ENCODE measurements at regions not wholly inside any gene's neighbourhood (a gene's known extent, or its start where the extent isn't known, plus 50 kb on each side); places are given as distances from the start of the nearest gene placed in this dataset.

GRCh38 chr6:90715093-90715655 is 128.3 kb upstream of the MAP3K7 start:
- Mint-ChIP-seq H3K36me3 (no peaks in the 10 kb centered on the region), H3K27me3 (ENCODE audit: low read depth in 3 of 3) (peaks cover 0 to 2% (median 0%) of the 10 kb centered on the region in 3 donors), H3K4me3 (no peak overlapping the region), H3K9me3 (no peaks in the 10 kb centered on the region), H3K4me1 (no peaks in the 10 kb centered on the region), H3K27ac (no peak overlapping the region)
- no peaks in the 10 kb centered on the region for H3K36me3 ChIP-seq (replicated peaks in 1 of 2; ENCODE audit: control insufficient read depth in 1 of 2, insufficient read depth in 2 of 2, low read length in 2 of 2)
- no CpG with 5 or more reads among the region's 13 CpGs for WGBS (ENCODE audit: insufficient coverage)
- no peaks in the 10 kb centered on the region for H3K79me2 ChIP-seq (ENCODE audit: insufficient read depth, low read length)
- intact Hi-C loops (cut with micrococcal nuclease): no loop called here
- H3K27me3 ChIP-seq (ENCODE audit: control insufficient read depth in 2 of 2, insufficient read depth in 2 of 2, low read length in 2 of 2): no peaks in the 10 kb centered on the region
- no peak overlapping the region for H3K4me3 ChIP-seq (replicated peaks in 1 of 3; ENCODE audit: low read depth in 2 of 3, low read length in 3 of 3)
- H4K20me1 ChIP-seq (ENCODE audit: insufficient read depth, low read length): no peaks in the 10 kb centered on the region
- TF ChIP-seq CTCF (IDR thresholded peaks at IDR 0.05): no peak
- H2AFZ ChIP-seq (ENCODE audit: insufficient read depth, low read depth, low read length, poor library complexity, severe bottlenecking): no peak overlapping the region
- H3K9ac ChIP-seq (ENCODE audit: insufficient read depth, low read length, poor library complexity, severe bottlenecking): no peak overlapping the region
- H3K4me1 ChIP-seq (ENCODE audit: control insufficient read depth in 1 of 2, insufficient read depth in 2 of 2, low read length in 2 of 2): no peaks in the 10 kb centered on the region
- no peak overlapping the region for H3K4me2 ChIP-seq (replicated peaks; ENCODE audit: extremely low read depth, low read length, poor library complexity, severe bottlenecking)
- H3K9me3 ChIP-seq (replicated peaks in 1 of 2; ENCODE audit: control insufficient read depth in 1 of 2, insufficient read depth in 1 of 2, low read length in 2 of 2): no peaks in the 10 kb centered on the region
- DNase-seq: no peak
- no peak overlapping the region for H3K27ac ChIP-seq (ENCODE audit: low read depth in 1 of 2, low read length in 2 of 2)

GRCh38 chr6:90714319-90714718 is 127.4 kb upstream of the MAP3K7 start:
- intact Hi-C loops (cut with micrococcal nuclease): no loop called here
- H3K36me3 ChIP-seq (replicated peaks in 1 of 2; ENCODE audit: control insufficient read depth in 1 of 2, insufficient read depth in 2 of 2, low read length in 2 of 2): no peaks in the 10 kb centered on the region
- no peaks in the 10 kb centered on the region for H3K27me3 ChIP-seq (ENCODE audit: control insufficient read depth in 2 of 2, insufficient read depth in 2 of 2, low read length in 2 of 2)
- no peak overlapping the region for H3K27ac ChIP-seq (ENCODE audit: low read depth in 1 of 2, low read length in 2 of 2)
- no peak overlapping the region for H3K9ac ChIP-seq (ENCODE audit: insufficient read depth, low read length, poor library complexity, severe bottlenecking)
- H4K20me1 ChIP-seq (ENCODE audit: insufficient read depth, low read length): no peaks in the 10 kb centered on the region
- TF ChIP-seq CTCF (IDR thresholded peaks at IDR 0.05): no peak
- H3K4me1 ChIP-seq (ENCODE audit: control insufficient read depth in 1 of 2, insufficient read depth in 2 of 2, low read length in 2 of 2): no peaks in the 10 kb centered on the region
- Mint-ChIP-seq H3K9me3 (no peaks in the 10 kb centered on the region), H3K27me3 (ENCODE audit: low read depth in 3 of 3) (peaks cover 0 to 4% (median 0%) of the 10 kb centered on the region in 3 donors), H3K4me3 (no peak overlapping the region), H3K36me3 (no peaks in the 10 kb centered on the region), H3K27ac (no peak overlapping the region), H3K4me1 (no peaks in the 10 kb centered on the region)
- no peak overlapping the region for H3K4me2 ChIP-seq (replicated peaks; ENCODE audit: extremely low read depth, low read length, poor library complexity, severe bottlenecking)
- H3K4me3 ChIP-seq (replicated peaks in 1 of 3; ENCODE audit: low read depth in 2 of 3, low read length in 3 of 3): no peak overlapping the region
- no peaks in the 10 kb centered on the region for H3K79me2 ChIP-seq (ENCODE audit: insufficient read depth, low read length)
- no peaks in the 10 kb centered on the region for H3K9me3 ChIP-seq (replicated peaks in 1 of 2; ENCODE audit: control insufficient read depth in 1 of 2, insufficient read depth in 1 of 2, low read length in 2 of 2)
- DNase-seq: no peak
- H2AFZ ChIP-seq (ENCODE audit: insufficient read depth, low read depth, low read length, poor library complexity, severe bottlenecking): no peak overlapping the region
